ENCODE measurements at regions not wholly inside any gene's neighbourhood (a gene's known extent, or its start where the extent isn't known, plus 50 kb on each side); places are given as distances from the start of the nearest gene placed in this dataset.

GRCh38 chr11:15539645-15540044 lies 424.9 kb downstream of the INSC start:
- no peak for DNase-seq (ENCODE audit: low read depth)

- no peak for DNase-seq (ENCODE audit: low read depth)
Observed at GRCh38 chr11:15541079-15541478, 426.4 kb downstream of the INSC start.

GRCh38 chr11:15544353-15544752 lies 429.6 kb downstream of the INSC start:
- DNase-seq (ENCODE audit: low read depth), result no peak

GRCh38 chr11:15547685-15548084 lies 433.0 kb downstream of the INSC start:
- DNase-seq (ENCODE audit: low read depth), result no peak

GRCh38 chr11:15551901-15552851 lies 437.5 kb downstream of the INSC start:
- DNase-seq (ENCODE audit: low read depth), result no peak

- DNase-seq (ENCODE audit: low read depth), result no peak
Observed at GRCh38 chr11:15555161-15555560, 440.4 kb downstream of the INSC start.

- no peak for DNase-seq (ENCODE audit: low read depth)
Observed at GRCh38 chr11:15557457-15558230, 442.9 kb downstream of the INSC start.

- DNase-seq (ENCODE audit: low read depth), result no peak
Observed at GRCh38 chr11:15558513-15559181, 443.9 kb downstream of the INSC start.

- no peak for DNase-seq (ENCODE audit: low read depth)
Observed at GRCh38 chr11:15560689-15561467, 446.2 kb downstream of the INSC start.

GRCh38 chr11:15562230-15562629 lies 447.5 kb downstream of the INSC start:
- DNase-seq (ENCODE audit: low read depth), result no peak

GRCh38 chr11:15563054-15563453 lies 448.3 kb downstream of the INSC start:
- DNase-seq (ENCODE audit: low read depth), result no peak

- DNase-seq (ENCODE audit: low read depth), result no peak
Observed at GRCh38 chr11:15565880-15566279, 451.2 kb downstream of the INSC start.

- no peak for DNase-seq (ENCODE audit: low read depth)
Observed at GRCh38 chr11:15568440-15568839, 453.7 kb downstream of the INSC start.

- no peak for DNase-seq (ENCODE audit: low read depth)
Observed at GRCh38 chr11:15569305-15570025, 454.7 kb downstream of the INSC start.

- no peak for DNase-seq (ENCODE audit: low read depth)
Observed at GRCh38 chr11:15575409-15575808, 460.7 kb downstream of the INSC start.

GRCh38 chr11:15576769-15577168 lies 462.0 kb downstream of the INSC start:
- no peak for DNase-seq (ENCODE audit: low read depth)

GRCh38 chr11:15577519-15577918 lies 462.8 kb downstream of the INSC start:
- no peak for DNase-seq (ENCODE audit: low read depth)

GRCh38 chr11:15579287-15580001 lies 464.7 kb downstream of the INSC start:
- no peak for DNase-seq (ENCODE audit: low read depth)

- DNase-seq (ENCODE audit: low read depth), result no peak
Observed at GRCh38 chr11:15580056-15580774, 465.5 kb downstream of the INSC start.

GRCh38 chr11:15580775-15581095 lies 466.0 kb downstream of the INSC start:
- no peak for DNase-seq (ENCODE audit: low read depth)

All from GM04503 (cell line).